ENCODE measurements at regions not wholly inside any gene's neighbourhood (a gene's known extent, or its start where the extent isn't known, plus 50 kb on each side); places are given as distances from the start of the nearest gene placed in this dataset.
"Not testable (repeated sequence)": the region's sequence is repeated elsewhere in the genome, so short reads cannot be mapped to it uniquely, and the experiment has no call there.

DNA sequence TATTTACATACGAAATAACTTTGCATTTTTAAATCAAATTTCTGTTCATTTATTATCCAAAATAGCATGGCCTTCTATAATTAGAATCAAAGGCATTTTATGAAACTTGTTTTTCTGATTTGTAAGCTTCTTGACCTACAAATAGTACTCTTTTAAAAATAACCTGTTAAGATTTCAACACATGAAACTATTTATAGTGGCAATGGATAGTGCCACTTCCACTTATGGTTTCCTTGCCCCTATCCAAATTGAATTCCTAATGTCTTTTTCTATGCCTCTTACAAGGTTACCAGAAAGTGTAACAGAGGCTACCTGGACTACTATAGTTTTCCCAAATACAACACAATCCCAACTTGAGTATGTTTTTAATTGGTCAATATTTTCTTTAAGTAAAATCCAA, 263.5 kb downstream of the SEMA3D start:
- intact Hi-C loops (cut with DNase I), result no loop called here
- H3K27me3 ChIP-seq, result no peaks in the 10 kb centered on the region
- peaks cover 0 to 15% of the 10 kb centered on the region in 2 donors for H3K9me3 ChIP-seq
- H3K4me3 ChIP-seq, result no peak overlapping the region
- ATAC-seq (no peak), DNase-seq (no peak)
- no peaks in the 10 kb centered on the region for H3K36me3 ChIP-seq
- H3K4me1 ChIP-seq, result no peaks in the 10 kb centered on the region
- no peak overlapping the region for H3K27ac ChIP-seq
- no peak for TF ChIP-seq CTCF (IDR thresholded peaks at IDR 0.05)

- intact Hi-C loops (cut with DNase I), result no loop called here
- peaks cover 0 to 15% of the 10 kb centered on the region in 2 donors for H3K9me3 ChIP-seq
- no peaks in the 10 kb centered on the region for H3K36me3 ChIP-seq
- TF ChIP-seq CTCF (IDR thresholded peaks at IDR 0.05), result no peak
- DNase-seq (no peak), ATAC-seq (no peak)
- no peaks in the 10 kb centered on the region for H3K27me3 ChIP-seq
- no peaks in the 10 kb centered on the region for H3K4me1 ChIP-seq
- no peak overlapping the region for H3K27ac ChIP-seq
- H3K4me3 ChIP-seq, result no peak overlapping the region
These were observed 265.7 kb downstream of the SEMA3D start for GRCh38 chr7:84921154-84921553.

DNA sequence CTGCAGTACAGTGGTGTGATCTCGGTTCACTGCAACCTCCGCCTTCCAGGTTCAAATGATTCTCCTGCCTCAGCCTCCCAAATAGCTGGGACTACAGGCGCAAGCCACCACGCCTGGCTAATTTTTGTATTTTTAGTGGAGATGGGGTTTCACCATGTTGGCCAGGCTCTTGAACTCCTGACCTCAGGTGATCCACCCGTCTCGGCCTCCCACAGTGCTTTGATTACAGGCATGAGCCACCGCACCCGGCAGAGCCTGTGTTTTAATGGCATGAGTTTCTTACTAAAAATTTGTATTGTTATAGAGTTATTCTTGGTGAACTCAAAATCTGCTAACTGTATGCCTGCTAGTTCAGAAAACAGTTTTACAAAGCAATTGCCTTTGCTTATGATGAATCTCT, 269.9 kb downstream of the SEMA3D start:
- H3K27ac ChIP-seq; H3K36me3 ChIP-seq; H3K27me3 ChIP-seq; ATAC-seq; H3K4me3 ChIP-seq; H3K4me1 ChIP-seq; intact Hi-C loops (cut with DNase I): not testable (repeated sequence)
- H3K9me3 ChIP-seq, result peaks cover 0 to 15% of the 10 kb centered on the region in 2 donors
- peak in 1 of 4 donors; percentile 37 for DNase-seq

DNA sequence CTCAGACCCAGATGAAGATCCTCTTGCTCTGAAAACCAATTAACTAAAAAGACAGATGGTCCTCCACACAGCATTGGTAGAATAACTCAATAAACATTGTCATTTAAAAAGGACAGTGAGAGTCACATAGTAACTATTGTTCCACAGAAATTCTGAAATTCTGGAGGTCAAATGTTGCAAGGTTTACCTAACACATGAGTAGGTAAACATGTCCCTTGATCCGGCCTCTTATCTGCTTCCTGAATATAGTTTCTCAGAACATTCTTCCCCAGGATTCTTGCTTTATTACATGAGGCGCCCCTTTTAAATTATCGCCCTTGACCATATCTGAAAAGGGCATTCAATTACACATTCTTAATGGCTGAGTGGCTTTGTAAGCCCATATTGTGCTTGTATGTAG, 270.7 kb downstream of the SEMA3D start:
- no peak for DNase-seq
- intact Hi-C loops (cut with DNase I), result no loop called here

DNA sequence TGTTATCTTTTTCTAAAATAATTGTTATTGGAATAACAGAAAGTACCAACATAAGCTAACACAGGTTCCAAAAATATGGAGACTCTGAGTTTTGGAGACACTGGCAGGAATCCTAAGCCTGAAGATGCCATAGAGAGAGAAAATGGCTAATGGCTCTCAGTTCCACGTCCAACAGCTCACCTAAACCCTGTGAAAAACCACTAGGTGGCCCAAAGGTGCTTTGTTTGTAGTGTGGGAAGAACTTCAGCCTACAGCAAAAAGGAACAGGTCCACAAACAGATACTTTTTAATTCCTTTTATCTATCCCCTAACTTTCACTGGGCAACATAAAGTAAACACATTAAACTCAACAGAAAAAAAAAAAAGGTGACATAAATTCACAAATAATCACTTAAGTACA, 272.3 kb downstream of the SEMA3D start:
- no peak for DNase-seq

More for the DNA sequence above, 270.7 kb downstream of the SEMA3D start:
- Histone ChIP-seq H3K4me1 (no peaks in the 10 kb centered on the region), H3K36me3 (no peaks in the 10 kb centered on the region), H3K4me3 (no peak overlapping the region), H3K27ac (no peak overlapping the region), H3K9me3 (peaks cover 0 to 15% of the 10 kb centered on the region in 2 donors), H3K27me3 (no peaks in the 10 kb centered on the region)
- no peak for ATAC-seq
- TF ChIP-seq CTCF (IDR thresholded peaks at IDR 0.05), result no peak

More for the DNA sequence above, 272.3 kb downstream of the SEMA3D start:
- H3K4me3 ChIP-seq, result no peak overlapping the region
- H3K9me3 ChIP-seq, result peaks cover 0 to 9% of the 10 kb centered on the region in 2 donors
- H3K27me3 ChIP-seq, result no peaks in the 10 kb centered on the region
- ATAC-seq, result no peak
- no peak overlapping the region for H3K27ac ChIP-seq
- intact Hi-C loops (cut with DNase I), result no loop called here
- no peaks in the 10 kb centered on the region for H3K36me3 ChIP-seq
- H3K4me1 ChIP-seq, result no peaks in the 10 kb centered on the region
- TF ChIP-seq CTCF (IDR thresholded peaks at IDR 0.05), result no peak
